ENCODE measurements at regions not wholly inside any gene's neighbourhood (a gene's known extent, or its start where the extent isn't known, plus 50 kb on each side); places are given as distances from the start of the nearest gene placed in this dataset.

DNA sequence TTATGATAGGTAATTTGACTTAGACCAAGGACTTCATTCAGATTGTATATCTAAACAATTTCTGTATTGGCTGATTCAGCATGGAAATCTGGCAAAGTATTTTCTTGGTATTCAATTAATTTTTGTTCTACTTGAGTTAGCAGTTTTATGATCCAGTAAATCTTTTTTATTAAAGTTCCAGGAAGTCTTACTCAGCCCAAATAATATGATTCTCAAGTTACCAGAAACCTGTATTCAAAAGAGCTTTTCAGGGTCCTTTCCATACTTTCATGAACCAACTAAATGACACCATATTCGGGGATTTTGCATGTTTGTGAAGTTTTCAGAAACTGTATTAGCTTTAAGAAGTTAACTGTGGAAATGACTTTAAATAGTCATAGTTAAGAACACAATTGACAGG, 662.6 kb downstream of the LRFN5 start:
- no peak overlapping the region for H3K4me3 ChIP-seq (ENCODE audit: low read length in 3 of 3)
- H3K36me3 ChIP-seq (ENCODE audit: control insufficient read depth in 2 of 3, insufficient read depth in 3 of 3, low read length in 3 of 3): no peaks in the 10 kb centered on the region
- FAIRE-seq: no peak
- peak in 1 of 5 donors; percentile 29 for DNase-seq
- TF ChIP-seq, protein P1, sequence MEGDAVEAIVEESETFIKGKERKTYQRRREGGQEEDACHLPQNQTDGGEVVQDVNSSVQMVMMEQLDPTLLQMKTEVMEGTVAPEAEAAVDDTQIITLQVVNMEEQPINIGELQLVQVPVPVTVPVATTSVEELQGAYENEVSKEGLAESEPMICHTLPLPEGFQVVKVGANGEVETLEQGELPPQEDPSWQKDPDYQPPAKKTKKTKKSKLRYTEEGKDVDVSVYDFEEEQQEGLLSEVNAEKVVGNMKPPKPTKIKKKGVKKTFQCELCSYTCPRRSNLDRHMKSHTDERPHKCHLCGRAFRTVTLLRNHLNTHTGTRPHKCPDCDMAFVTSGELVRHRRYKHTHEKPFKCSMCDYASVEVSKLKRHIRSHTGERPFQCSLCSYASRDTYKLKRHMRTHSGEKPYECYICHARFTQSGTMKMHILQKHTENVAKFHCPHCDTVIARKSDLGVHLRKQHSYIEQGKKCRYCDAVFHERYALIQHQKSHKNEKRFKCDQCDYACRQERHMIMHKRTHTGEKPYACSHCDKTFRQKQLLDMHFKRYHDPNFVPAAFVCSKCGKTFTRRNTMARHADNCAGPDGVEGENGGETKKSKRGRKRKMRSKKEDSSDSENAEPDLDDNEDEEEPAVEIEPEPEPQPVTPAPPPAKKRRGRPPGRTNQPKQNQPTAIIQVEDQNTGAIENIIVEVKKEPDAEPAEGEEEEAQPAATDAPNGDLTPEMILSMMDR (IDR thresholded peaks at IDR 0.05; ENCODE audit: borderline replicate concordance, extremely low read depth, insufficient read depth): no peak
- intact Hi-C loops (cut with DNase I): no loop called here
- H3K27me3 ChIP-seq (ENCODE audit: control insufficient read depth, insufficient read depth, low read length): no peaks in the 10 kb centered on the region
- H3K9ac ChIP-seq (ENCODE audit: low read length in 3 of 3): no peak overlapping the region
- no peaks in the 10 kb centered on the region for H3K4me1 ChIP-seq (ENCODE audit: control insufficient read depth in 2 of 3, insufficient read depth in 2 of 3, low read depth in 1 of 3, low read length in 3 of 3)
- no peaks in the 10 kb centered on the region for H3K9me3 ChIP-seq (ENCODE audit: control insufficient read depth in 2 of 3, insufficient read depth in 1 of 3, low read length in 3 of 3)
- no peak overlapping the region for H3K27ac ChIP-seq (ENCODE audit: low read depth in 2 of 2, low read length in 2 of 2)

DNA sequence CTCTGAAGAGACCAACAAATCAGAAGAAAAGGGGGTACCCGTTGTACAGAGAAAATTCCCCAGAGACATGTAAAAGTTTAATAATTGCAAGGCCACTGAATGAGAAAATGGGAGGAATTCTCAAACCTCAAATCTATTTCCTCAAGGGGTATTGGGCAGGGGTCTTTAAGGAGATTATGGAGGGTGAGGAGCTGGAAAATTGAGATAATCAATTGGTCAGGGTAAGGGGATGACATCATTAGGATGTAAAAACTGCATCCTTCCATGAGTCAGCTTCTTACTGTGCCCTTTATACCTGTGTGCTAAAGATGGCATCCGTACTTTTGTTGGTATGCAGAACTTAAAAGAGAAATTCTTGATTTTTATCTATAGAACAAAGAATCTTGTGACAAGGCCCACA, 641.5 kb downstream of the LRFN5 start:
- Histone ChIP-seq H3K4me1 (ENCODE audit: control insufficient read depth in 2 of 3, insufficient read depth in 2 of 3, low read depth in 1 of 3, low read length in 3 of 3) (no peaks in the 10 kb centered on the region), H3K9me3 (ENCODE audit: control insufficient read depth in 2 of 3, insufficient read depth in 1 of 3, low read length in 3 of 3) (peaks cover 0 to 2% (median 0%) of the 10 kb centered on the region in 3 donors), H3K4me3 (ENCODE audit: low read length in 3 of 3) (no peak overlapping the region), H3K9ac (ENCODE audit: low read length in 3 of 3) (no peak overlapping the region), H3K36me3 (ENCODE audit: control insufficient read depth in 2 of 3, insufficient read depth in 3 of 3, low read length in 3 of 3) (no peaks in the 10 kb centered on the region), H3K27me3 (ENCODE audit: control insufficient read depth, insufficient read depth, low read length) (no peaks in the 10 kb centered on the region), H3K27ac (ENCODE audit: low read depth in 2 of 2, low read length in 2 of 2) (no peak overlapping the region)
- intact Hi-C loops (cut with DNase I): no loop called here
- TF ChIP-seq, protein P1 (IDR thresholded peaks at IDR 0.05; ENCODE audit: borderline replicate concordance, extremely low read depth, insufficient read depth): no peak
- FAIRE-seq (no peak), DNase-seq (no peak)

DNA sequence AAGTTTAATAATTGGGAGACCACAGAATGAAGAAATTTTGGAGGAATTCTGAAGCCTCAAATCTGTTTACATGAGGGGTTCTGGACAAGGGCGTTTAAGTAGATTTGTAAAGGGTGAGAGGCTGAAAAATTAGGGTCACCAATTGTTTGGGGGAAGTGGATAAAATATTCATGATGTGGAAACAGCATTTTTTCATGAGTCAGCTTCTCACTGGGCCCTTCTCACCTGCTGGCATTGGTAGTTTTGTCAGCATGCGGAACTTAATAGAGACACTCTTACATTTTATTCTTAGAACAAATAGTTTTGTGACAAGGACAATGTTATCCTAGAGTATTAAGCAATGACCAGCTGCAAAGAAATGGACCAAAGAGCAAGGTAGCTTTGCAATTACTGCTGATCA, 634.4 kb downstream of the LRFN5 start:
- DNase-seq (no peak), FAIRE-seq (no peak)
- Histone ChIP-seq H3K27ac (ENCODE audit: low read depth in 2 of 2, low read length in 2 of 2) (no peak overlapping the region), H3K9ac (ENCODE audit: low read length in 3 of 3) (no peak overlapping the region), H3K4me3 (ENCODE audit: low read length in 3 of 3) (no peak overlapping the region), H3K36me3 (ENCODE audit: control insufficient read depth in 2 of 3, insufficient read depth in 3 of 3, low read length in 3 of 3) (no peaks in the 10 kb centered on the region), H3K27me3 (ENCODE audit: control insufficient read depth, insufficient read depth, low read length) (no peaks in the 10 kb centered on the region), H3K4me1 (ENCODE audit: control insufficient read depth in 2 of 3, insufficient read depth in 2 of 3, low read depth in 1 of 3, low read length in 3 of 3) (no peaks in the 10 kb centered on the region), H3K9me3 (ENCODE audit: control insufficient read depth in 2 of 3, insufficient read depth in 1 of 3, low read length in 3 of 3) (peaks cover 0 to 6% (median 0%) of the 10 kb centered on the region in 3 donors)
- intact Hi-C loops (cut with DNase I): no loop called here
- TF ChIP-seq, protein P1 (IDR thresholded peaks at IDR 0.05; ENCODE audit: borderline replicate concordance, extremely low read depth, insufficient read depth): no peak

DNA sequence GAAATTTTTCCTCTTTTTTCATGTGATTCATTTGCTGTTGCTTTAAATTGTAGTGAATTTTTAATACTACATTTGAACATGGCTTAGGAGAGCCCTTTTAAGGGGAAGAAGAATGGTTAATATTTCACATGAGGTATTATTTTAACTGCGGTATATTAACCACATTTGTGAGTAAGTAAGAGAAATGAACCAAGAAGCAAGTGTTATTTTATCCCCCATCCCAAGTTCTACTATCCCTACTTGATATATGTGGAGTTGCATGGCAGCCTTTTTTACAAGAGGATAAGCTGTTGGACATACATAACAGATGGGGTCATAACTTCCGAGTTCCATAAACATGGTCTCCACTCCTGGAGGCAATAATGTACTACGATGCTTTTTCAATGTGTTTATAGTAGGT, 623.3 kb downstream of the LRFN5 start:
- TF ChIP-seq, protein P1 (IDR thresholded peaks at IDR 0.05; ENCODE audit: borderline replicate concordance, extremely low read depth, insufficient read depth): no peak
- intact Hi-C loops (cut with DNase I): no loop called here
- no peaks in the 10 kb centered on the region for H3K9me3 ChIP-seq (ENCODE audit: control insufficient read depth in 2 of 3, insufficient read depth in 1 of 3, low read length in 3 of 3)
- no peaks in the 10 kb centered on the region for H3K27me3 ChIP-seq (ENCODE audit: control insufficient read depth, insufficient read depth, low read length)
- no peaks in the 10 kb centered on the region for H3K4me1 ChIP-seq (ENCODE audit: control insufficient read depth in 2 of 3, insufficient read depth in 2 of 3, low read depth in 1 of 3, low read length in 3 of 3)
- no peak overlapping the region for H3K27ac ChIP-seq (ENCODE audit: low read depth in 2 of 2, low read length in 2 of 2)
- FAIRE-seq: no peak
- H3K4me3 ChIP-seq (ENCODE audit: low read length in 3 of 3): no peak overlapping the region
- DNase-seq: no peak
- no peak overlapping the region for H3K9ac ChIP-seq (ENCODE audit: low read length in 3 of 3)
- H3K36me3 ChIP-seq (ENCODE audit: control insufficient read depth in 2 of 3, insufficient read depth in 3 of 3, low read length in 3 of 3): no peaks in the 10 kb centered on the region

Measured in kidney (tissue), 13 donors.